HG03520 (cell line): ENCODE measurements at regions not wholly inside any gene's neighbourhood (a gene's known extent, or its start where the extent isn't known, plus 50 kb on each side); places are given as distances from the start of the nearest gene placed in this dataset.
"Not testable (repeated sequence)": the region's sequence is repeated elsewhere in the genome, so short reads cannot be mapped to it uniquely, and the experiment has no call there.

Experiments
- ATAC-seq: cut with Tn5 transposase; IDR thresholded peaks from one replicate; pipeline ENCODE4 v1.9.1; 2021; ENCODE audit warnings: mild to moderate bottlenecking, moderate library complexity; ENCODE audit not compliant: unreplicated experiment

- ATAC-seq = no peak
These were observed 55.0 kb downstream of the FOXA2 start for GRCh38 chr20:22529150-22530019.

- ATAC-seq = no peak
These were observed 57.8 kb downstream of the FOXA2 start for GRCh38 chr20:22526512-22527012.

DNA sequence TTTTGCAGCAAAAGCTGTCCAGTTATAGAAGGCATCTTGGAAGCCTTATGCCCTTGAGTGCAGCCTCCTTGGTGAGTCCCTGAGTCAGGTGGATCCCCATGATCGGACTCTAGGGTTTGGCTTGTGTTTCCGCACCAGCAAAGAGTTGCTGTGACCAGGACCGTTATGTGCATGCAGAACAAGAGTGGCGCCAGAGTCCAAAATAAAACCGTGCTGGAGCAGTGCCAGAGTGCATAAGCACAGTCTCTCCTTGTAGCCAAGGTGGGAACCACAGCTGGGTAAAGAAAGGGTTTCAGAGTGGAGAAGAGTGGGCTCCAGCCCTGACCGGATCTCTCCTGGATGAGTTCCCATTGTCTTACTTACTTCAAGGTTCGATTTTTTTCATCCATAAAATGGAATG, 58.6 kb downstream of the FOXA2 start:
- no peak for ATAC-seq

DNA sequence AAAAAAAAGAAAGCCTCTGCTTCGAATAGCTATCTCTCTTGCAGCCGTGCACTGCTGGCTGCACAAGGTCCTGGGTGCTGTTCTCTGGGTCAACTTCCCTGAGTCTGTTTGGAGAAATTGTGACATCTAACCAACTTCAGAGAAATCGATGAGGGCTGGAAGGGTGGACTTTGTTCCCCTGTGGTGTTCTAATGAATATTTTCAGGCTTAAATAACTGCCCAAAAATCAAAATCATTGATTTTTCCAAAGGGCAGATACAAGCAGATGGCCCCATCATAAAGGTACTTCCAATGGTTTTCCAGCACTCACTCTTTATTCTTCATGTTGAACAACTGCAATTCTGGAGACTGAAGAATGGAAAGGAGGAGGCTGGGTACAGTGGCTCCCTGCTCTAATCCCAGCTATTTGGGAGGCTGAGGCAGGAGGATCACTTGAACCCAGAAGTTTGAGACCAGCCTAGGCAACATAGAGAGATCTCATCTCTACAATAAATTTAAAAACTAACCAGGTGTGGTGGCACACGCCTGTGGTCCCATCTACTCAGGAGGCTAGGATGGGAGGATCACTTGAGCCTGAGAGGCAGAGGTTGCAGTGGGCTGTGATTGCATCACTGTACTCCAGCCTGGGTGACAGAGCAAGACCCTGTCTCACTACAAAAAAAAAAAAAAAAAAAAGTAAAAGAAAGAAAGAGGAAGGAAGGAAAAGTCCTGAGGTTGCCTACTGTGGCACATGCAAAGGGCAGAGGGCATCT, 59.1 kb downstream of the FOXA2 start:
- ATAC-seq = no peak

- ATAC-seq = no peak
These were observed 59.9 kb downstream of the FOXA2 start for GRCh38 chr20:22524393-22525015.

DNA sequence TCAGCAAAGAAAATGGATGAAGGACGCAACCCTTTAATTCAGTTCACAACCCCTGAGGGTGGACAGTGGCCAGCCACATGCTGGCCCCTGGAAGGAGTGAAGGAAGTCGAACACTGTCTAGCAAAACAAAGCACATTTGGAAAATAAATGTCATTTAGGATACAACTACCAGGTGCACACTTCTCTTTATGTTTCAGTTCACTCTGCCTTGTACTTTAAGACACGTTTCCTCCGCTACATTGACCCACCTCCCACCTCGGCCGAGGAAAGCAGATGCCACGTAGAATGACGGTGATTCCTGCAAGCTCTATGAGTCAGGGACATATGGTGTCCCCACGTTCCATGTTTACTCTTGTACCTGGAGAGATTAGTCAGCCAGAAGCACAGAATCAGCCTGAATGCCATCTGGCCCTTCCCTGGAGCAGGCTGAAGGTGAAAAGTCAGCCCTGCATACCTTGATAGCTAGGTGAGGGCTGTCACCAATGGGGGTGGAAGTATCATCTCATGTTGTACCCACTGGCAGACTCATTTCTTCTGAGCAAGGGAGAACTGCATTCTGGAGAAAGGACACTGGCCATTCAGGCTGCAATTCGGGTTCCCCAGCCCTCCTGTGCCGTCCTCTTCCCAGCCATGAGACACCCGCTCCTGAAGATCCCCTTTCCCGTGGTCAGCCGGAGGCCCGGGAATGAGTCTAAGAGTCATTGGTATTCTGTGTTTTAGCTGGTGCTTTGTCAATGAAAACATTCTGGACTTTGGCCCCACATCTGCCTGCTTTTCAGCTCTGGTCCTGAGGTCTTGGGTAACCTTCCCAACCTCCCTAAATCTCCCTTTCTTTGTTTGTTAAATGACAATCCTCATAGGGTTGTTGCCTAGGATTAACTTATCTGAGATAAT, 60.6 kb downstream of the FOXA2 start:
- ATAC-seq = no peak

- no peak for ATAC-seq
These were observed 61.3 kb downstream of the FOXA2 start for GRCh38 chr20:22523128-22523498.

GRCh38 chr20:22522701-22523100, 61.7 kb downstream of the FOXA2 start:
- no peak for ATAC-seq

GRCh38 chr20:22521940-22522339, 62.4 kb downstream of the FOXA2 start:
- ATAC-seq = not testable (repeated sequence)

DNA sequence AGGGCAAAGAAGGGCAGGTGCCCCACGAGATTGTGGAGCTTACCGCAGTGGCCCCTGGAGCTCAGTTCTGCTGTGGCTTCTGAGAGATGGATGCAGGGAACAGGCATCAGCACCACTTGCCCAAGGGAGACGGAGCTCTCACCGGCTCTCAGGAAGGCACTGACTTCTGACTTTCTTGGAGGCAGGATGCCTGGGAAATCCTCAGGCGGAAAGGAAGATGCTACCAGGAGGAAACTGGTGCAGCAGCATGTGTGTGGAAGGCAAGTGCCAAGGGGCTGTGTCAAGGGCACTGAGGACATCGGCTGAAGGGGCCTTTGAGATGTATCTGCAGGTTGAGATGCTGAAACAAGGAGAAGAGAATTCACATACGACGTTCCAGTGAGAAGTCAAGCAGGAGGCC, 64.0 kb downstream of the FOXA2 start:
- no peak for ATAC-seq

DNA sequence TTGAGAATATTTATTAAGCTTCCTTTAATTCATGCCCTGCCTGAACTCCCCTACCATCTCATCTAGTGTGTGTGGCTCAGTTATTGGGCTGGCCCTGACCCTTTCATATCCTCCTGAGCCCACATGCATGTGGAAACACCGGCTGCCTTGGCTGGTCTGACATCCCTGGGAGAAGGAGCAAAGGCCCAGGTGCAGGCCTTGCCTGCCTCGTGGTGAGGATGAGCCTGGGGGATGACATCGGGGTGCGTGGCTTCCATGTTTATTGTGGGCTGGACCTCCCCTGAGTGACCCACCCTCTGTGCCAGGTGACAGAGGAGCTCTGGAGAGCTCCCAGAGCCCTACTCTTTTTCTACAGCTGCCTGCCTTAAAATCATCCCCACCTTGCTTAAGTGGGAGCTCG, 69.1 kb downstream of the FOXA2 start:
- no peak for ATAC-seq

- ATAC-seq = no peak
These were observed 70.8 kb downstream of the FOXA2 start for GRCh38 chr20:22513574-22513973.

DNA sequence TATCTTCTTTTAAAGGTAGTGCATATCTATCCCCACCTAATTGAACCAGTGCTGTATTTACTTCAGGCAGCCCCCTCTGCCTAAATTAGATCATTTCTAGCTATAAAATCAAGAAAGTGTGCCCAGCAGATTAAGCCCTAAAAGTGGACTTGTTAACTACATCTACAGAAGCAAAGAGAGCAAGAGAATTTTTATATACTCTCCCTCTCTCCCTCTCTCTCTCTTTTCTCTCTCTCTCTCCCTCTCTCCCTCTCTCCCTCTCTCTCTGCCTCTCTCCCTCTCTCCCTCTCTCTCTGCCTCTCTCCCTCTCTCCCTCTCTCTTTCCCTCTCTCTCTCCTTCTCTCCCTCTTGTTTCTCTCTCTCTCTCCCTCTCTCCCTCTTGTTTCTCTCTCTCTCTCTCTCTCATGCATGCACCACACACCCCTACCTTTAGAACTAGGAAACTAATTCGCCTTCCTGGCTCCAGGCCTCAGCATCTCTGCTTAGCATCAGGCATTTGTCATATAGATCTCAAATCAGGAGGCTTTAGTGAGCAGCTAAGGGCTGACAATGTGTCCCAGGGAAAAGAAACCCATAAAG, 71.4 kb downstream of the FOXA2 start:
- ATAC-seq = no peak

GRCh38 chr20:22511943-22512910, 72.1 kb downstream of the FOXA2 start:
- ATAC-seq = no peak

DNA sequence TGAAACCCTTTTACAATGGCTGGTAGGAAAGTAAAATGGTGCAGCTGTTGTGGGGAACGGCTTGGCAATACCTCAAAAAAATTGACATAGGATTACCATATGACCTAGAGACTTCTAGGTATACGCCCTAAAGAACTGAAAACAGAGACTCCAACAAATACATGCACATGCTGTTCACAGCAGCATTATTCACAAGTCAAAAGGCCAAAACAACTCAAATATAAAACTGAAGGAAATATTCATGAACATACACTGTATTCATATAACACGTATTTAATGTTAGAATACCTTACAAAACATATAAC, 74.6 kb downstream of the FOXA2 start:
- ATAC-seq = no peak

GRCh38 chr20:22509090-22509842, 75.1 kb downstream of the FOXA2 start:
- ATAC-seq = no peak

DNA sequence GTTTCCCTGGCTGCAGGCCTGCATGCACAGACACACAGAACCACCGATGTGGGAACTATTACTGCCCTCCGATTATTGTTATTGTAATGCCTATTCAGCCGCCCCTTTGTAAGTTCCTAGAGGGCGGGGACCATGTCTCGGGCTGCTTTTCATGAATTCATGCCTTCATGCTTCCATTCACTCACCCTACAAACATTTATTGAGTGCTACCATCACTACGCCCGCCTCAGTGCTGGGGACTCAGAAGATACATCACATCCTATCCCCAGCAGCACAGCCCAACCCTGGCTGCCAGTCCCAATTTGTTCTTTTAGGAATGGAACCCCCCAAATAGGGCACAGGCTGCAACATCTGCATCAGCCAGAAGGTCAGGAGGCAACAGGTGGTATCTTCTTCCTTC, 75.9 kb downstream of the FOXA2 start:
- ATAC-seq = no peak

- ATAC-seq = no peak
These were observed 77.0 kb downstream of the FOXA2 start for GRCh38 chr20:22507240-22507961.
